GM21423 (cell line): ENCODE measurements at regions not wholly inside any gene's neighbourhood (a gene's known extent, or its start where the extent isn't known, plus 50 kb on each side); places are given as distances from the start of the nearest gene placed in this dataset.
A peak's percentile ranks its signal among the peaks of the same experiment; 100 is the strongest.

Source experiments
- ATAC-seq: cut with Tn5 transposase; IDR thresholded peaks from one replicate; pipeline ENCODE4 v1.9.1; 2021; ENCODE audit warnings: mild to moderate bottlenecking, moderate library complexity; ENCODE audit not compliant: unreplicated experiment

- ATAC-seq = no peak
These were observed 159.5 kb upstream of the NDUFV2 start for GRCh38 chr18:8942909-8943545.

- ATAC-seq = no peak
These were observed 158.3 kb upstream of the NDUFV2 start for GRCh38 chr18:8943900-8944870.

GRCh38 chr18:8944871-8945245 lies 157.6 kb upstream of the NDUFV2 start:
- ATAC-seq = no peak

DNA sequence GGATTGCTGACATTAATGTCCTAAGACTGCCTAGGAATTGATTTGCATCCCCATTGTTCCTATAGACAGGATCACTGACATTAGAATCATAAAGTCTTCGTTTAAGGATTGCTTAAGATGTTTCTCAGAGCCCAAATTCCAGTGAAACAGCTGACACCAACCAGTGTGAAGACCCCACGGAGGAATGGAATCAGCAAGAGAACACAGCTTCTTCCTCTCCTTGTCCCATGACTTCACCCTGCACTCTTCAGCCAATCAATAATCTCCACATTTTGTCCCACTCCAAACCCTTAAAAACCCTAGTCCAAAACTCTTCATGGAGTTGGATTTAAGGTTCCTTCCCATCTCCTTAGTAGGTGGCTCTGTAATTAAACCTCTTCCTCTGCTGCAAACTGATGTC lies 157.0 kb upstream of the NDUFV2 start:
- no peak for ATAC-seq

DNA sequence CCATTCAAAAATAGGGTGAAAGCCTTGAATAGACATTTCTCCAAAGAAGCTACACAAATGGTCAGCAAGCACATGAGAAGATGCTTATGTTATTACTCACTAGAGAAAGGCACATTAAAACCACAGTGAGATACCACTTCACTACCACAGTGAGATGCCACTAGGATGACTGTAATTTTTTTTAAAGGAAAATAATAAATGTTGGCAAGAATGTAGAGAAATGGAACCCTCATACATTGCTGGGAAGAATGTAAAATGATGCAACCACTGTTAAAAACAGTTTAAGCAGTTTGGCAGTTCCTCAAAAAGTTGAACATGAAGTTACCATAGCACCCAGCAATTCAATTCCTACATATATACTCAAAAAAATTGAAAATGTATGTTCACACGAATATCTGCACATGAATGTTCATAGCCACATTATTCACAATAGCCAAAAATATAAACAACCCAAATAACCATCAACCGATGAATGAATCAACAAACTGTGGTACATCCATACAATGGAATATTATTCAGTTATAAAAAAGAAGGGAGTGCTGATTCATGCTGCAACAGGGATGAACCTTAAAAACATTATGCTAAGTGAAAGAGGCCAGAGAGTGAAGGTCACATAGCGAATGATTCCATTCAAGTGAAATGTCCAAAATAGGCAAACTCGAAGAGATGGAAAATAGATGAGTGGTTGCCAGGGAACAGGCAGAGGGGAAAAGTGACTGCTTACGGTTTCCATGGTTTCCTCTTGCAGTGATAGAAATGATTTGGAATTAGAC lies 156.2 kb upstream of the NDUFV2 start:
- ATAC-seq = no peak

GRCh38 chr18:8947566-8947965 lies 154.9 kb upstream of the NDUFV2 start:
- ATAC-seq = no peak

- no peak for ATAC-seq
These were observed 154.5 kb upstream of the NDUFV2 start for GRCh38 chr18:8948011-8948410.

DNA sequence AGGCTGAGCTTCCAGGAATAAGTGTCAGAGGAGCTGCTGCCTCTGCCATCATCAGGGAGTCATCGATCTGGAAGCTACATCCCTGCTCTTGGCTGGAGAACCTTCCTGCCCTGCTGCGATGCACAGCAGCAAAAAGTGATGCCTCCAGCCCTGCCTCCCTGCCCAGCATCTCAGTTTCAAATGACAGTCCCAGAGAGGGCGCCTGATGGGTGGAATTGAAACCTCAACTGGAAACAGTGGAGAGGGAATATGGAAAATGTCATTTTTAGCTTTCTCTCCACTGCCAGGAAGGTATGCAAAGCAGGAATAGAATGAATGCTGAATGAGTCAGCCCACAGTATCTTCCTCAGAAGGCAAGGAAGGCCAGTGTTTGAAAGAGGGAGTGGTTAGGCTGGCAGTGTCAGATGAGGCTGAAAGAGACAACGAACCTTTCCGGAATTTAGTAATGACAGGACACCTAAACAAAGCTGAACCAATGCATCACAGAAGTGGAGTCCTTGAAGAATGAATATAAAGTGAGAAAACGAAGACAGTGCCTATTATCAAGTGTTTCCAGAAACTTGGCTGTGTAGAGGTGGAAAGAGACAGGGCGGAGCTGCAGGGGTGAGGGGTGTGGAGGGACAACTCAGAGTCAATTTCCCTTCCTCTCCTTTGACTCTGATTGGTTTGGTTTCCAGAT lies 153.9 kb upstream of the NDUFV2 start:
- ATAC-seq = no peak

- no peak for ATAC-seq
These were observed 153.3 kb upstream of the NDUFV2 start for GRCh38 chr18:8949206-8949605.

DNA sequence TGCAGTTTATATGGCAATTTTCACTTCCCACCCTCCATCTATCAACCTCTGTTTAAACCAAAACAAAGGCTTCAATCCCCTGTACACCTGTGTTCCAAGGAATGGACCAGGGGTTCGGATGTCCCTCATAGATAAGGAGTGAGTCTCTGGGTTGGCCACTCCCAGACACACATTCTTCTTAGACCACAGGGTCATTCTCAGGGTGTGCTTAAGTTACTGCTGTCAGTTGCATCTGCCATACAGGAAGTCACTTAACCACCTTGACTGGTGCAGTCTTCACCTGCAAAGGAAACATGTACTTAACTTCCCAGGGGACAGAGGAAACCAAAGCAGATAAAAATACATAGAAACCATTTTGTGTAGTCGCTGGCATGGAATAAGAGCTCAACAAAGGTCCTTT lies 151.0 kb upstream of the NDUFV2 start:
- peak; percentile 83 for ATAC-seq

DNA sequence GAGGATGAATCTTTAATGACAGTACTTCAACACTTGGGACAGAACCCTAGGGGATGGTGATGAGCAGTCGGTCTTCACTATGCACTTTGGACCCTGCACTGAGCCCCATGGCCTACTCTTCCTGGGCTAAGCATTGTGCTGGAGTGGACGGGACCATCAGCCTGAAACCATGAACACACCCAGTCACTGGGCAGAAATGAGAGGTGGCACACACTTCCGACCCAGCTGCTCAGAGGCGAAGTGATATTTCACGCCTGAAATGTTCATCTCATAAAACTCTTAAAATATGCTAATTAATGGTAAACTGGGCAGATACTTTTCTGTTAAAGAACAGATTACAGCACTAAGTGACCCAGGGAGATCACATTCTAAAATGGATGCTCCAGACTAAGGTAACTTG lies 150.3 kb upstream of the NDUFV2 start:
- no peak for ATAC-seq

DNA sequence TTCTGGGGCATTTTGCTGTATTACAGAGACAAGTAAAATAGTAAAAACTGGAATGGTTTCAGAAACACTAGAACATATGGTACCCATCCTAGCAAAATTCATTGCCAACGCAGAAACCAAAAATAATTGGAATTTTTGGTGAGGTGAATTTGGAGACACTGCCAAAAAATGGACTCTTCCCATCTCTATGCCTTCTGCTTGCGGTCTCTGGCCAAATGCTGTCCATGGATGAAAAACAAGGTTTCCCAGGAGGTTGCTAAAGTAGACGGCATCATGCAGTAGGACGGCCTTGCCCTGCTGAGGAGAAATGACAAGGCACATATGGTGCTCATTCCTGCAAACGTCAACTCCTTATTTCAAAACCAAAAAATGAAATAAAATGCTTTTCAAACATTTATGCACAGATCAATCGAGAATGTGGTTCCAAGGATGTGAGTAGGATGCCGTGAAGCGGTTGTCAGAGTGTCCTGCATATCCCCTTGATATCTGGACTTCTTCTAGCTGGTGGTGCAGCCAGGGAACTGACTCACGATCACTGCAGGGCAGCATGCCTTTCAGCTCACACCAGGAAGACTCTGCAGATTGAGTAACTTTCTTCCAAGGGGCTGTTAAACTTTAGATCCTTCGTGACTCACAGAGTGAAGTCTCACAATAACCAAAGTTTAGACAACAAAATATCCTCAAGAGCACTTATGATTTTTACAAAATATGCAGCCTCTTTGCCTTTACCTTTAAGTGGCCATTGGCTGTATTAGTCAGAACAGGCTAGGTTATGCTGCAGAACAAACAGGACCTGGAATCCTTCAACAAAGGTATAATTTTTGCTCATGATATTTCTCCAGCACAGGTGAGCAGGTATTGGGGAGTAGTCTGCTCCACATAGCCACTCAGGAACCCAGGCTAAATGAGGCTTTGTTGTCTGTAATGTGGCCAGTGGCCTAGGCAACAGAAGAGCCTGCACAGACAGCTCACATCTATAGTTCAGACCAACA lies 149.4 kb upstream of the NDUFV2 start:
- ATAC-seq = no peak

DNA sequence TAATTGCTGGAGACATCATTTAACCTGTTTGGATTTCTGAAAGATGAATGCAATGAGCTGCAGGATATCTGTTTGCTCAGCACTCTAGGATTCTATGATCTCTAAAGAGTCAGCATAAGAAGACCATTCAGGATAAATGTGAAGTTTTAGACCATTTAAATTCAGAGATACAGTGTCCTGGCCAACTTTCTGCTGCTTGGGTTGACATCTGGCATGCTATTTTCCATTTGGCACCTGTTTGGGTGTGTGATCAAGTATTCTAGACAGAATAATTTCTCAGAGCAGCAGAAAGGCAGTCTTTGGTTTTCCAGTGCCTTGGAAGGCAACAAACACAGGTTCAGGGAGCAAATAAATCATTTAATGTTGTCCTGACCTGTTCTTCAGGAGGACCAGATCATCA lies 144.8 kb upstream of the NDUFV2 start:
- no peak for ATAC-seq

GRCh38 chr18:8958660-8959059 lies 143.8 kb upstream of the NDUFV2 start:
- no peak for ATAC-seq

GRCh38 chr18:8959551-8960135 lies 142.9 kb upstream of the NDUFV2 start:
- no peak for ATAC-seq

GRCh38 chr18:8960740-8961657 lies 141.5 kb upstream of the NDUFV2 start:
- ATAC-seq = no peak

DNA sequence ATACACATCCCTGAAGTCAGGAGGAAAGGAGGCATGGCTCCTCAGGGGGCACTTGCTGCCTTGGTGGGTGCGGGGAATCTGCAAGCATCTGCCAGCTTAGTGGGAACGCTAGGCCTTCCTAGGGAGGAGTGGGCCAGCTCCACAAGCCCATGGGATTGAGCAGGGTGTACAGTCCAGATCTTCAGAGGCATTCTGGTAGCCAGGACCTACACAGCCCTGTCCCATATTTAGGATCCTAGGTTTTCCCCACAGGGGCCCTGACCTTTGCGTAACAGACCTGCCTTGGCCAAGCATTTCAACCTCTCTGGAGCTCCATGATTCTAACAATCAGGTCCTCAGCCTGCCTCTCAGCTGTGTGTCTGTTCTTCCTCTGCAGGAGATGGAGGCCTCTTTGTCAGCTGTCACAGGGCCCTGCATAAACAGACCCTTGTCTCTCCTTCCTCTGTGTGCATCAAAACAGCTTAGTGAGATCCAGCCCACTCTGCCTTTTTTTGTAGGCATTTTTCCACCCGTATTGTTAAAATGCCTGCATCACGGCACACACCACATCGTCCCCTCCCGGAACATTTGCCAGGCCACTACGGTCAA lies 140.2 kb upstream of the NDUFV2 start:
- no peak for ATAC-seq
